22Rv1 (cell line): ENCODE measurements at regions not wholly inside any gene's neighbourhood (a gene's known extent, or its start where the extent isn't known, plus 50 kb on each side); places are given as distances from the start of the nearest gene placed in this dataset.

ENCODE experiments used
- ZFX ChIP-seq: fragments of 450-650 bp; IDR thresholded peaks from 2 replicates; pipeline ENCODE4 v1.6.1; 2017; ENCODE audit warnings: antibody characterized with exemption, borderline replicate concordance
- TF ChIP-seq, protein P1 (sequence below): fragments of 450-650 bp; IDR thresholded peaks from 2 replicates; pipeline ENCODE4 v1.5.1; 2017; ENCODE audit warnings: mild to moderate bottlenecking

- TF ChIP-seq, protein P1, sequence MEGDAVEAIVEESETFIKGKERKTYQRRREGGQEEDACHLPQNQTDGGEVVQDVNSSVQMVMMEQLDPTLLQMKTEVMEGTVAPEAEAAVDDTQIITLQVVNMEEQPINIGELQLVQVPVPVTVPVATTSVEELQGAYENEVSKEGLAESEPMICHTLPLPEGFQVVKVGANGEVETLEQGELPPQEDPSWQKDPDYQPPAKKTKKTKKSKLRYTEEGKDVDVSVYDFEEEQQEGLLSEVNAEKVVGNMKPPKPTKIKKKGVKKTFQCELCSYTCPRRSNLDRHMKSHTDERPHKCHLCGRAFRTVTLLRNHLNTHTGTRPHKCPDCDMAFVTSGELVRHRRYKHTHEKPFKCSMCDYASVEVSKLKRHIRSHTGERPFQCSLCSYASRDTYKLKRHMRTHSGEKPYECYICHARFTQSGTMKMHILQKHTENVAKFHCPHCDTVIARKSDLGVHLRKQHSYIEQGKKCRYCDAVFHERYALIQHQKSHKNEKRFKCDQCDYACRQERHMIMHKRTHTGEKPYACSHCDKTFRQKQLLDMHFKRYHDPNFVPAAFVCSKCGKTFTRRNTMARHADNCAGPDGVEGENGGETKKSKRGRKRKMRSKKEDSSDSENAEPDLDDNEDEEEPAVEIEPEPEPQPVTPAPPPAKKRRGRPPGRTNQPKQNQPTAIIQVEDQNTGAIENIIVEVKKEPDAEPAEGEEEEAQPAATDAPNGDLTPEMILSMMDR = no peak
- TF ChIP-seq ZFX = no peak
Measured at GRCh38 chr13:79090552-79091124, 315.4 kb downstream of the RBM26 start.
